Neural progenitor cell (in vitro differentiated cells): ENCODE measurements at regions not wholly inside any gene's neighbourhood (a gene's known extent, or its start where the extent isn't known, plus 50 kb on each side); places are given as distances from the start of the nearest gene placed in this dataset.

Experiments used
- EZH2 ChIP-seq: fragments of 200-600 bp; sonication (generic); IDR thresholded peaks from 2 replicates; pipeline ENCODE4 v1.6.1; 2017; ENCODE audit warnings: antibody characterized with exemption, mild to moderate bottlenecking, moderate library complexity
- EZH2phosphoT487 ChIP-seq: fragments of 200-600 bp; sonication (generic); IDR thresholded peaks from 2 replicates; pipeline ENCODE4 v1.6.1; 2017; ENCODE audit warnings: antibody characterized with exemption
- TF ChIP-seq, protein P1 (sequence below): fragments of 200-600 bp; sonication (generic); IDR thresholded peaks from 2 replicates; pipeline ENCODE4 v1.5.1; 2017; ENCODE audit warnings: antibody characterized with exemption, mild to moderate bottlenecking

- TF ChIP-seq, protein P1, sequence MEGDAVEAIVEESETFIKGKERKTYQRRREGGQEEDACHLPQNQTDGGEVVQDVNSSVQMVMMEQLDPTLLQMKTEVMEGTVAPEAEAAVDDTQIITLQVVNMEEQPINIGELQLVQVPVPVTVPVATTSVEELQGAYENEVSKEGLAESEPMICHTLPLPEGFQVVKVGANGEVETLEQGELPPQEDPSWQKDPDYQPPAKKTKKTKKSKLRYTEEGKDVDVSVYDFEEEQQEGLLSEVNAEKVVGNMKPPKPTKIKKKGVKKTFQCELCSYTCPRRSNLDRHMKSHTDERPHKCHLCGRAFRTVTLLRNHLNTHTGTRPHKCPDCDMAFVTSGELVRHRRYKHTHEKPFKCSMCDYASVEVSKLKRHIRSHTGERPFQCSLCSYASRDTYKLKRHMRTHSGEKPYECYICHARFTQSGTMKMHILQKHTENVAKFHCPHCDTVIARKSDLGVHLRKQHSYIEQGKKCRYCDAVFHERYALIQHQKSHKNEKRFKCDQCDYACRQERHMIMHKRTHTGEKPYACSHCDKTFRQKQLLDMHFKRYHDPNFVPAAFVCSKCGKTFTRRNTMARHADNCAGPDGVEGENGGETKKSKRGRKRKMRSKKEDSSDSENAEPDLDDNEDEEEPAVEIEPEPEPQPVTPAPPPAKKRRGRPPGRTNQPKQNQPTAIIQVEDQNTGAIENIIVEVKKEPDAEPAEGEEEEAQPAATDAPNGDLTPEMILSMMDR: no peak
- TF ChIP-seq EZH2phosphoT487: no peak
- no peak for TF ChIP-seq EZH2
Observed at GRCh38 chr2:149924549-149925213, 337.1 kb upstream of the MMADHC start.
